ENCODE measurements at regions not wholly inside any gene's neighbourhood (a gene's known extent, or its start where the extent isn't known, plus 50 kb on each side); places are given as distances from the start of the nearest gene placed in this dataset.

DNA sequence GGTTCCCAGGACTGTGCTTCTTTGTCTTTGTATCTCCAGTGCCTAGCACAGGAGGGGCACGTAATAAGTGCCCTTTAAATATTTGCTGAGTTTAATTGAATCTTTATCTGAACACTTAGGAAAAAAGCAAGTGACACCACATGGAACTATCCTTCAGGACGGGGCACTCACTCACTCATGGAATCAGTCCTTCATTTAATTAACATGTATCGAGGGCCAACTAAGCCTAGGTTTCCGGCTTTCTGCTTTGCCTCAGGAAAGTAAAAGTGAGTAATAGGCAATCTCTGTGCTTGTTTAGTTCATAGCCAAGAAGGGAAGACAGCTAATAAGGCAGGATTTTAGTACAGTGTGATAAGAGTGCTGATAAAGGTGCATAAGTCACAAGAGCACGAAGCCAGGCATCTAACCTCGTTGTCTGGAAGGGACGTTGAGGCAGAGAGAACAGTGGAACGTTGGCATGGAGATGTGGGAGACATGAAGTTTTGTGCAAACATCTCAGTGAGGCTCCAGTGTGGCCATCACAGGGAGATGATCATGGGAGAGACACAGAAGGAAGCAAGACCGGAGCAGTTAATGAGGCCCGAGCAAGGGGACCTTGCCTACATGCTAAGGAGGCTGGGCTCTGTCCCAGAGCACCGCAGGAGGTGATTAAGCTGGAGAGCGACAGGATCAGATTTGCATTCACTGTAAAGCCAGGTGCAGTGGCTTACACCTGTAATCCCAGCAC is 54.1 kb upstream of the TRIM67 start:
- TF ChIP-seq, protein P1, sequence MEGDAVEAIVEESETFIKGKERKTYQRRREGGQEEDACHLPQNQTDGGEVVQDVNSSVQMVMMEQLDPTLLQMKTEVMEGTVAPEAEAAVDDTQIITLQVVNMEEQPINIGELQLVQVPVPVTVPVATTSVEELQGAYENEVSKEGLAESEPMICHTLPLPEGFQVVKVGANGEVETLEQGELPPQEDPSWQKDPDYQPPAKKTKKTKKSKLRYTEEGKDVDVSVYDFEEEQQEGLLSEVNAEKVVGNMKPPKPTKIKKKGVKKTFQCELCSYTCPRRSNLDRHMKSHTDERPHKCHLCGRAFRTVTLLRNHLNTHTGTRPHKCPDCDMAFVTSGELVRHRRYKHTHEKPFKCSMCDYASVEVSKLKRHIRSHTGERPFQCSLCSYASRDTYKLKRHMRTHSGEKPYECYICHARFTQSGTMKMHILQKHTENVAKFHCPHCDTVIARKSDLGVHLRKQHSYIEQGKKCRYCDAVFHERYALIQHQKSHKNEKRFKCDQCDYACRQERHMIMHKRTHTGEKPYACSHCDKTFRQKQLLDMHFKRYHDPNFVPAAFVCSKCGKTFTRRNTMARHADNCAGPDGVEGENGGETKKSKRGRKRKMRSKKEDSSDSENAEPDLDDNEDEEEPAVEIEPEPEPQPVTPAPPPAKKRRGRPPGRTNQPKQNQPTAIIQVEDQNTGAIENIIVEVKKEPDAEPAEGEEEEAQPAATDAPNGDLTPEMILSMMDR (conservative IDR thresholded peaks at IDR 0.05; ENCODE audit: low read length) = no peak
- TF ChIP-seq EZH2phosphoT487 (IDR thresholded peaks at IDR 0.05; ENCODE audit: borderline replicate concordance, low read depth, low read length) = no peak

Measured in OCI-LY7 (cell line).